ENCODE measurements at regions not wholly inside any gene's neighbourhood (a gene's known extent, or its start where the extent isn't known, plus 50 kb on each side); places are given as distances from the start of the nearest gene placed in this dataset.

- TF ChIP-seq RAD21 (conservative IDR thresholded peaks at IDR 0.05) (no peak), CTCF (IDR thresholded peaks at IDR 0.05; ENCODE audit: poor library complexity, severe bottlenecking) (no peak), EP300 (conservative IDR thresholded peaks at IDR 0.05; ENCODE audit: poor library complexity, severe bottlenecking) (no peak)
Measured at GRCh38 chr9:75532233-75533050, 358.0 kb upstream of the PCSK5 start.
